ENCODE measurements at regions not wholly inside any gene's neighbourhood (a gene's known extent, or its start where the extent isn't known, plus 50 kb on each side); places are given as distances from the start of the nearest gene placed in this dataset.

- Histone ChIP-seq H3K9me1 (ENCODE audit: insufficient read depth, low read length) (peaks cover 3% of the 10 kb centered on the region; the same call in 1 of the 2 replicates), H3K4me1 (ENCODE audit: control insufficient read depth, insufficient read depth, low read length) (no peaks in the 10 kb centered on the region), H2AK9ac (replicated peaks; ENCODE audit: low read depth, low read length, poor library complexity) (no peak overlapping the region), H4K8ac (ENCODE audit: low read depth in 2 of 2, low read length in 2 of 2) (no peak overlapping the region), H3K27me3 (ENCODE audit: control insufficient read depth, insufficient read depth, low read length) (no peaks in the 10 kb centered on the region), H3K4ac (ENCODE audit: low read depth, low read length) (no peak overlapping the region), H2AFZ (replicated peaks; ENCODE audit: low read length, poor library complexity) (no peak overlapping the region), H3K14ac (replicated peaks; ENCODE audit: low read depth, low read length) (no peak overlapping the region), H2BK15ac (ENCODE audit: low read depth, low read length) (no peak overlapping the region), H3K9me3 (ENCODE audit: control insufficient read depth, insufficient read depth, low read length) (no peaks in the 10 kb centered on the region), H3K9ac (ENCODE audit: low read depth, low read length) (no peak overlapping the region), H3K18ac (ENCODE audit: low read depth, low read length) (no peak overlapping the region), H3K4me2 (ENCODE audit: low read depth, low read length) (no peak overlapping the region), H3K23ac (ENCODE audit: low read depth, low read length) (no peak overlapping the region), H4K5ac (ENCODE audit: low read depth, low read length) (no peak overlapping the region), H3K4me3 (ENCODE audit: insufficient read depth, low read depth, low read length) (no peak overlapping the region), H3K27ac (ENCODE audit: insufficient read depth, low read length) (no peak overlapping the region), H2BK120ac (ENCODE audit: low read depth, low read length) (no peak overlapping the region), H4K20me1 (ENCODE audit: insufficient read depth, low read length) (no peaks in the 10 kb centered on the region), H2AK5ac (ENCODE audit: low read depth, low read length) (no peak overlapping the region), H3K56ac (ENCODE audit: extremely low read depth, insufficient read depth, low read length) (no peak overlapping the region), H4K91ac (ENCODE audit: insufficient read depth, low read depth, low read length) (no peak overlapping the region), H3K79me1 (ENCODE audit: low read depth in 1 of 2, low read length in 2 of 2) (no peaks in the 10 kb centered on the region), H2BK5ac (ENCODE audit: low read depth, low read length, poor library complexity, severe bottlenecking) (no peak overlapping the region), H2BK20ac (ENCODE audit: low read depth, low read length) (no peak overlapping the region), H3K36me3 (ENCODE audit: control insufficient read depth, insufficient read depth, low read length) (no peaks in the 10 kb centered on the region)
- 100% methylated on average over 1 of the region's 3 CpGs; no CpG with 5 or more reads in 1 of the 2 experiments for WGBS, 2 experiments (ENCODE audit: extremely low coverage in 2 of 2, insufficient read length in 1 of 2)
- TF ChIP-seq, protein P1, sequence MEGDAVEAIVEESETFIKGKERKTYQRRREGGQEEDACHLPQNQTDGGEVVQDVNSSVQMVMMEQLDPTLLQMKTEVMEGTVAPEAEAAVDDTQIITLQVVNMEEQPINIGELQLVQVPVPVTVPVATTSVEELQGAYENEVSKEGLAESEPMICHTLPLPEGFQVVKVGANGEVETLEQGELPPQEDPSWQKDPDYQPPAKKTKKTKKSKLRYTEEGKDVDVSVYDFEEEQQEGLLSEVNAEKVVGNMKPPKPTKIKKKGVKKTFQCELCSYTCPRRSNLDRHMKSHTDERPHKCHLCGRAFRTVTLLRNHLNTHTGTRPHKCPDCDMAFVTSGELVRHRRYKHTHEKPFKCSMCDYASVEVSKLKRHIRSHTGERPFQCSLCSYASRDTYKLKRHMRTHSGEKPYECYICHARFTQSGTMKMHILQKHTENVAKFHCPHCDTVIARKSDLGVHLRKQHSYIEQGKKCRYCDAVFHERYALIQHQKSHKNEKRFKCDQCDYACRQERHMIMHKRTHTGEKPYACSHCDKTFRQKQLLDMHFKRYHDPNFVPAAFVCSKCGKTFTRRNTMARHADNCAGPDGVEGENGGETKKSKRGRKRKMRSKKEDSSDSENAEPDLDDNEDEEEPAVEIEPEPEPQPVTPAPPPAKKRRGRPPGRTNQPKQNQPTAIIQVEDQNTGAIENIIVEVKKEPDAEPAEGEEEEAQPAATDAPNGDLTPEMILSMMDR (conservative IDR thresholded peaks at IDR 0.05; ENCODE audit: low read depth, low read length): no peak
- no peak for TF ChIP-seq CHD1 (IDR thresholded peaks at IDR 0.05; ENCODE audit: low read depth, low read length)
- TF ChIP-seq, protein P2, sequence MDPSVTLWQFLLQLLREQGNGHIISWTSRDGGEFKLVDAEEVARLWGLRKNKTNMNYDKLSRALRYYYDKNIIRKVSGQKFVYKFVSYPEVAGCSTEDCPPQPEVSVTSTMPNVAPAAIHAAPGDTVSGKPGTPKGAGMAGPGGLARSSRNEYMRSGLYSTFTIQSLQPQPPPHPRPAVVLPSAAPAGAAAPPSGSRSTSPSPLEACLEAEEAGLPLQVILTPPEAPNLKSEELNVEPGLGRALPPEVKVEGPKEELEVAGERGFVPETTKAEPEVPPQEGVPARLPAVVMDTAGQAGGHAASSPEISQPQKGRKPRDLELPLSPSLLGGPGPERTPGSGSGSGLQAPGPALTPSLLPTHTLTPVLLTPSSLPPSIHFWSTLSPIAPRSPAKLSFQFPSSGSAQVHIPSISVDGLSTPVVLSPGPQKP (IDR thresholded peaks at IDR 0.05; ENCODE audit: borderline replicate concordance, low read depth, low read length): no peak
- dilution Hi-C loops (cut with HindIII; ENCODE audit: low sequenced_read_pairs, unreplicated experiment): no loop called here
- ChIA-PET POLR2A (ENCODE audit: unreplicated experiment) (no interaction called here), CTCF (interaction anchor here (0.6 to 1.4 kb wide), 3 partner anchors 9 to 346 kb away, joined by 3 read pairs; no protein-coding TSS in a partner anchor)
- no TSS peak for BruUV-seq (replicated peaks)
- DNase-seq: no peak
- intact Hi-C loops (cut with micrococcal nuclease): no loop called here
- in situ Hi-C loops (cut with MboI; ENCODE audit: low sequenced_read_pairs): no loop called here
- no peak for ATAC-seq (ENCODE audit: low read depth)
These were observed 524.5 kb upstream of the TGFBR2 start for GRCh38 chr3:30081904-30082303.

Data from IMR-90 (cell line).